ENCODE measurements at regions not wholly inside any gene's neighbourhood (a gene's known extent, or its start where the extent isn't known, plus 50 kb on each side); places are given as distances from the start of the nearest gene placed in this dataset.

DNA sequence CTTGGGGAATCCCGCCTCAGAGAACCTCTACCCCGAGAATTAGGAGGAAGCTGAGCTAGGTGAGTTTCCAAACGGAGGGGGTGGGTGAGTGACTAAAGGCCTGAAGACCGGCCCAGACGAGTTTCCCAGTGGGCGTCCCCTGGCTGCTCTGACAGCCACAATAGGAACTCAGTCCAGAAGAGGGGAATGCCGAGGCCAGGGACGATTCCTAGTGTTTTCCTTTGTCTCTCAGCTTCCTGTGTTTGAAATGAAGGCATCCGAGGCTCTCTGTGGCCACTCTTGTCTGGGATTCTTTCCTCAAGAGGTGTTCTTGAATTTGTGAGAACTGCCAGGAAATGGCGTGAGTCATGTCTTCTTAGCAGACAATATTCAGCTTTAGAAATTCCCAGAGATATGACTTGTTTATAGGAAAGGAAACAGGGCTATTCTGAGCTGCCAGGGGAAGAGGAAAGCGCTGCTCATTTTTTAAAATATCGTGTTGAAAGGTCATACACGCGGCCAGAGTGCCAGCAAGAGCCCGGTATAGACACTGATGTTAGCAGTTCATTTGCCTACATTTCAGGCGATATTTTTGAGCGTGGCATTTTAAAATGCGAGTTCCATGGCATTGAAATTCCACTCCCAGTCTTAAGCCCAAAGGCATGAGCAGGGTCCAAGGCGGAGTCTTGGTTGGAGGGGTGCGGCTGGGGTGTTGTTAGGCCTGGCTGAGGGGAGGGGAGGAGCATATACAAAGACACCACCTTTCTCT, 169.1 kb upstream of the KLF7 start:
- DNase-seq (ENCODE audit: extremely low read depth, insufficient read length): peak; percentile 63
- peak overlapping the region; percentile 17 for H3K4me3 ChIP-seq (replicated peaks; ENCODE audit: low read depth, low read length)

DNA sequence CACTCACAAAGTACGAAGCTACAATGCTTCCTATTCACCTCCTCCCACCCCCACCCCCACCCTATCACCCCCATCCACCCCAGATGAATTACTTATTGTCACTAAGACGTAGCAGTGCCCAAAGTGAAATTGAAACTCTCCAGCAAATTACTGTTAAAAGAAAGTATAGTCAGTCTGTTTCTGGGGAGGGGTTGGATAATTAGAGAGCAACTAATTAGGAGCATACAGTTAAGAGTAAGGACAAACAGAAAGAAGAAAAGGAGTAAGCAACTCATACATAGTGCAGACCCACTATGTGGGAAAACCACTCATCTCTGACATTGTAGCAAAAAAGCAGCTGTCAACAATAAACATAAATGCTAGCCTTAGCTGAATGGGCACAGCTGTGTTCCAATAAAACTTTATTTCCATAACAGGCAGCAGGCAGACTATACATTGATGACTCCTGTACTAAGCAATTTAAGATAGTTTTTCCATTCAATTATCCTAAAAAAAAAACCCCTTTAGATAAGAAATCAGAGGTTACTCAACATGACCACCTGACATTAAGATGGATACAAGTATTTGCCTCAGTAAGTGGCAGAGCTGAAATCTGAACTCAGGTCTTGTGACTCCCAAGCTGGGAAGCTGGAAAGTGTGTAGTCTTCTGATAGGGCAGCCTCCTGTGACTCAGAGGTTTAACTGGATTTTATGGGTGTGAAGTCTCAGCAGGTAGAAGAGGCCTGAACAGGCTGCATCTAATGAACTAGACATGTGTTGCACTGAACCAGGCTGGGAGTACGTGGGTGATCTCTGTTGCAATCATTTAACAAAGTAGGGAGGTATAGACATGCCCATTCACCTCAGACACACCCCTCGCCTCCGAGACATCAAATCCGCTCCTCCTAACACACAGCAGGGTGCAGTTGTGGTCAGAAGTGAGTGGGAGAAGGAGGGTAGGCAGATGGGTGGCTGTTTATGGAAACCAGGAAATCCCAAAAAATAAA, 171.8 kb upstream of the KLF7 start:
- Histone ChIP-seq H3K4me3 (replicated peaks; ENCODE audit: low read depth, low read length) (peak overlapping the region; percentile 41), H3K27me3 (replicated peaks; ENCODE audit: control insufficient read depth, insufficient read depth, low read length) (no peaks in the 10 kb centered on the region), H3K36me3 (ENCODE audit: control insufficient read depth, insufficient read depth, low read length) (no peaks in the 10 kb centered on the region)
- TF ChIP-seq CTCF (IDR thresholded peaks at IDR 0.05; ENCODE audit: insufficient read depth, low read length, poor library complexity, severe bottlenecking): no peak
- no peak for DNase-seq (ENCODE audit: extremely low read depth, insufficient read length)

More for the DNA sequence above, 169.1 kb upstream of the KLF7 start:
- no peak for TF ChIP-seq CTCF (IDR thresholded peaks at IDR 0.05; ENCODE audit: insufficient read depth, low read length, poor library complexity, severe bottlenecking)
- Histone ChIP-seq H3K36me3 (ENCODE audit: control insufficient read depth, insufficient read depth, low read length) (no peaks in the 10 kb centered on the region), H3K27me3 (replicated peaks; ENCODE audit: control insufficient read depth, insufficient read depth, low read length) (no peaks in the 10 kb centered on the region)

DNA sequence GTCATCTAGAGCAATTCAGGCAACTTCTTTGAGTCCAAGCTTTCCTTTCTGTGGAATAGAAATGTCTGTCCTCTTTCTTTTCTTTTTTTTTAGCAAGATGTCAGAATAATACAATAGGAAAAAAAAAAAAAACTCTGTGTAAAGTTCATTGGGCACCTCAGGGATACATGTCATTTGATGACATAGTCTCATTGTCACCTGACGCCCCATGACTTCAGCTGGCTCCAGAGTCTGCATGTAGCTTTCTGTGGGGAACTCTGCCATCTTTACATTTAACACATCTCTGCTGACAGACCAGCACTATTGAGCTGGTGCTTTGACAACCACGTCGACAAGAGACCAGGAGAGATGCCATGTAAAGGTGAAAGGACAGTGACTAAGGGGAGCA, 172.5 kb upstream of the KLF7 start:
- Histone ChIP-seq H3K36me3 (ENCODE audit: control insufficient read depth, insufficient read depth, low read length) (no peaks in the 10 kb centered on the region), H3K4me3 (replicated peaks; ENCODE audit: low read depth, low read length) (no peak overlapping the region), H3K27me3 (replicated peaks; ENCODE audit: control insufficient read depth, insufficient read depth, low read length) (no peaks in the 10 kb centered on the region)
- TF ChIP-seq CTCF (IDR thresholded peaks at IDR 0.05; ENCODE audit: insufficient read depth, low read length, poor library complexity, severe bottlenecking): no peak
- DNase-seq (ENCODE audit: extremely low read depth, insufficient read length): no peak

- no peak for DNase-seq (ENCODE audit: extremely low read depth, insufficient read length)
- TF ChIP-seq CTCF (IDR thresholded peaks at IDR 0.05; ENCODE audit: insufficient read depth, low read length, poor library complexity, severe bottlenecking): no peak
- no peaks in the 10 kb centered on the region for H3K27me3 ChIP-seq (replicated peaks; ENCODE audit: control insufficient read depth, insufficient read depth, low read length)
- no peaks in the 10 kb centered on the region for H3K36me3 ChIP-seq (ENCODE audit: control insufficient read depth, insufficient read depth, low read length)
- no peak overlapping the region for H3K4me3 ChIP-seq (replicated peaks; ENCODE audit: low read depth, low read length)
Measured at GRCh38 chr2:207338610-207339009, 172.9 kb upstream of the KLF7 start.

DNA sequence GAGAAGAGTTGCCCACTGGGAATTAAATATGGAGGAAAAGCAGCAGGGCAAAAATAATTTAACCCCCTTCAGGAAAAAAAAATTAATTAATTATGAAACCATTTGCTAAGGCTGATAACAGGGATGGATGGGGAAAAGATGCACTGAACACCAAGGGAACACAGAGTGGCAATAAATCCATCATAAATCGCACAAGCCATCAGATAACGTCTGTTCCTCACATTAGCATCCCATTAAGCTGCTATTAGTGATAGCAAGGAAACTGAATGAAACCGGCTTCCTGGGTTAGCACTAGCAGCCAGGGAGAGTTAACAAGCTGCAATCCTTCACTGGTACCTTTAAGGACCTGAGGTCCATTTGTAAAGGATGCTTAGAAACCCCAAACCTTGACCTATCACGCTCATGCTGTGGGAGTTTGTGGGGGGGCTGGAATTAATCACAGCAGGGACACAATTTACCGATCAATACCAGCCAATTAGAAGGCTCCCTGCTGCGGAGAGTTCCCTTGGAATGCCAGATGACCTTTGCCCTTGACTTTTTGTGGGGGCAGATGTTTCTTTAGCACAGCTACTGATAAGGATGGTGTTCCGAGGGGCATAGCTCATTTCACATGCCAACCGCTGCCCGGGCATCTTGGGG, 175.5 kb upstream of the KLF7 start:
- H3K36me3 ChIP-seq (ENCODE audit: control insufficient read depth, insufficient read depth, low read length): no peaks in the 10 kb centered on the region
- DNase-seq (ENCODE audit: extremely low read depth, insufficient read length): no peak
- no peaks in the 10 kb centered on the region for H3K27me3 ChIP-seq (replicated peaks; ENCODE audit: control insufficient read depth, insufficient read depth, low read length)
- H3K4me3 ChIP-seq (replicated peaks; ENCODE audit: low read depth, low read length): no peak overlapping the region
- no peak for TF ChIP-seq CTCF (IDR thresholded peaks at IDR 0.05; ENCODE audit: insufficient read depth, low read length, poor library complexity, severe bottlenecking)
